ENCODE measurements at regions not wholly inside any gene's neighbourhood (a gene's known extent, or its start where the extent isn't known, plus 50 kb on each side); places are given as distances from the start of the nearest gene placed in this dataset.

- TF ChIP-seq POLR2AphosphoS5 (IDR thresholded peaks at IDR 0.05) (no peak), POLR2A (IDR thresholded peaks at IDR 0.05) (no peak)
Observed at GRCh38 chr3:23004971-23005370, 198.2 kb upstream of the UBE2E2 start.
